ENCODE measurements at regions not wholly inside any gene's neighbourhood (a gene's known extent, or its start where the extent isn't known, plus 50 kb on each side); places are given as distances from the start of the nearest gene placed in this dataset.

GRCh38 chr6:26246058-26246457, 118.9 kb upstream of the BTN3A2 start:
- TF ChIP-seq CTCF (IDR thresholded peaks at IDR 0.05; ENCODE audit: low read depth, low read length, poor library complexity, severe bottlenecking): no peak
- TF ChIP-seq EZH2phosphoT487 (IDR thresholded peaks at IDR 0.05; ENCODE audit: borderline replicate concordance, low read length): no peak
